SK-N-SH treated with all-trans-retinoic acid at 6 μM for 48 hours (cell line): ENCODE measurements at regions not wholly inside any gene's neighbourhood (a gene's known extent, or its start where the extent isn't known, plus 50 kb on each side); places are given as distances from the start of the nearest gene placed in this dataset.

Source experiments
- ARNTL ChIP-seq: fragments of 450-650 bp; formaldehyde crosslinking; IDR thresholded peaks from 2 replicates; pipeline ENCODE4 v1.5.0; 2020; ENCODE audit warnings: low read depth, mild to moderate bottlenecking, moderate library complexity, borderline replicate concordance
- BACH2 ChIP-seq: fragments of 250-450 bp; sonication (Bioruptor Pico); IDR thresholded peaks from 2 replicates; pipeline ENCODE4 v1.9.0; 2021; ENCODE audit warnings: mild to moderate bottlenecking, borderline replicate concordance
- SNAI2 ChIP-seq: fragments of 250-450 bp; sonication (Bioruptor Pico); IDR thresholded peaks from 2 replicates; pipeline ENCODE4 v1.5.0; 2020; ENCODE audit warnings: mild to moderate bottlenecking, moderate library complexity
- TCF4 ChIP-seq: fragments of 250-450 bp; sonication (Bioruptor Pico); IDR thresholded peaks from 2 replicates; pipeline ENCODE4 v1.8.0; 2021; ENCODE audit warnings: mild to moderate bottlenecking, moderate library complexity, borderline replicate concordance
- TOX ChIP-seq: fragments of 250-450 bp; sonication (Bioruptor Pico); IDR thresholded peaks from 2 replicates; pipeline ENCODE4 v1.8.0; 2021; ENCODE audit warnings: mild to moderate bottlenecking, moderate library complexity, borderline replicate concordance
- ZFP30 ChIP-seq: fragments of 450-650 bp; formaldehyde crosslinking; IDR thresholded peaks from 2 replicates; pipeline ENCODE4 v1.5.0; 2022; ENCODE audit warnings: mild to moderate bottlenecking, moderate library complexity

- TF ChIP-seq ZFP30 (CRISPR knock-in tag) (no peak), ARNTL (CRISPR knock-in tag) (no peak), TCF4 (no peak), BACH2 (no peak), SNAI2 (CRISPR knock-in tag) (no peak), TOX (CRISPR knock-in tag) (no peak)
Measured at GRCh38 chr10:59582058-59582457, 127.6 kb downstream of the SLC16A9 start.
